HG03439 (cell line): ENCODE measurements at regions not wholly inside any gene's neighbourhood (a gene's known extent, or its start where the extent isn't known, plus 50 kb on each side); places are given as distances from the start of the nearest gene placed in this dataset.

ENCODE experiments used
- ATAC-seq: cut with Tn5 transposase; IDR thresholded peaks from one replicate; pipeline ENCODE4 v1.9.1; 2021; ENCODE audit warnings: mild to moderate bottlenecking, moderate library complexity; ENCODE audit not compliant: unreplicated experiment

DNA sequence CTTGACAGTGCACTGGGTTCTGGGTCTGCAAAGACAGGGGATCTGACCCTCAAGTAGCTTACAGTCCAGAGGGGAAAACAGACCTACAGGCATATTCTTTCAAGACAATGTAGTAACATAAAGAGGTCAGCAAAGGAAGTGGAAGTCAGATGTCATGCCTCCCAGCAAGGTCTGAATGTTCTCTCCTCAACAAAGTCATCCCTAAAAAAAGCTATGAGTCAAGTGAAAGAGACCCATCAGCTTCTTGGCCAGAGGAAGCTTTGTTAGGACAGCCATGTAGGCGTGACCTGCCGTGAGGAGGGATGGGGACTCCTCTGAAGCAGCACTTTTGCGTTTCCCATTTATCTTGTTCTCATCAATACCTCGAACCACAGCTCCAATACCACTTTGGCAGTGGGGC is 331.6 kb upstream of the NR2F2 start:
- no peak for ATAC-seq

DNA sequence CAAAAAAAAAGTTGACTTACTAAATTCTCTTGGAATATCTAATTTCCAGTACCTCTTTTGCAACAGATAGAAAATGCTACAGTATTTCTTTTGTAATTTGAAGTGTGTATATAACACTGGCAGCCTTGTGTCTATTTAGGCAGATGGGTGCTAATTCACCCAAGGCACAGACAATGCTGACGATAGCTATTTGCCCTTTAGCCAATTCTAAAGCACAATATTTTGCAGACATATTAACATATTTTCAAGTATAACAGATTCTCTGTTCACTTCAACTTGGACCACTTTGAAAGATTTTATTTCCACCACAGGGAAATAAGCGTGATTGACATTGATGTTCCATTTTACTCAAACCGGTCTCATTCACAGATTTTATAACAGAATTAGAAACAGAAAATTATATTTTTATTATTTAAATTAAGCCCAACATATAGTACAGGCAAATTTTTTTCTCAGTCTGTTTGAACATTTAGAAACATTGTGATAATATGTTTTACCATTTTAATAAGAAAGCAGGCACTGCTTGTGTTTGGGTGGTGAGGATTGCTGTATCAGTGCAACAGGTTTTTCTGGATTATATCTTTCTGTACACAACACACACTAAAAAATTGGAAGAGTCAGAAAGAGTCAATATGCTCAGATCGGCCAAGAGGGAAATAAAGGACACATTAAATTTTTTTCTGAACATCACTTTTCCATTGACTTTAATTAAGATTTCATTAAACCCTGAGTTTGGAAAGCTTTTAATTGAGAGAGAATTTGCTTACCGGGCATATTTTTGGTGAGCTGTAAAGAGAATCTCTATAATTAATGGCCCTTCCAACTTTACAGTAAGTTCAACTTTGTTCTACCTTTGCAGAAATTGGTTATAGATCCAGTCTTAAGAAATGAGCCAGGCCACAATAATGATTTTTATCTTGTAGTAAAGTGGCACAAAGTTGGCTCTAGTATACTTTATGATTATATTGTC is 327.3 kb upstream of the NR2F2 start:
- ATAC-seq: no peak

DNA sequence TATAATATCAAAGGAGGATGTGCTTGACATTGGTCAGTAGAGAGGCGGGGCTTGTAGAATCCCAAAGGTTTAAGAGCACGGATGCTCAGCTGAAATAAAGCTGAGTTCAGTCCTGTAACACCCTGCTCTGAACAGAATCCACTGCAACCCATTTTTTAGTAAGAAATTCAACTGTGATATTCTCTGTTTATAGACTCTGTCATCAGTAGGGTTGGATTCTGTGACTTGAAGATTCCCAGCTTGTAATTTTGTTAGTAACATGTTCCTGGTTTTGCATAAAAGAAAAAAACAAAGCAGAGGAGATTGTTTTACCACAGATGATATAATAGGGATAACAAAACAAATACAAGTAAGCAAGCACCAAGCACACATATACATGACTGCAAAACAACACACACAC is 324.6 kb upstream of the NR2F2 start:
- no peak for ATAC-seq

DNA sequence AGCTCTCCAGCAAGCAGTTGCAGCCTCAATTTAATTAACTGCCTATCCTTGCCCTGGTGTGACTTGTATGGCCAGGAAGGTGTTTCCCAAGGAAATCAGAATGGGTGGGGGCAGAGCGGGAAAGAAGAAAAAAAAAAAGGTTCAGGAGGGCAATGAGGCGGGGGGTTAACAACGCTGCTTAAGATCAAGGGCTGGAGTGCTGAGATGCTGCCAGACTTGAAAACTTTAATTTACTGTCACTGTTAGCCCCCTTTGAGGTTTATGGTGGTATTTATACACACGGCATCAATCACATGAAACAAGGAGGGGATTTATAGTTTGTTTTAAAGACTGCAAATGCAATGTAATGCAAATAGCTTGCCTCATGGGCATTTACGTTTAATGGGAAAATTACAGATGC is 319.4 kb upstream of the NR2F2 start:
- no peak for ATAC-seq

DNA sequence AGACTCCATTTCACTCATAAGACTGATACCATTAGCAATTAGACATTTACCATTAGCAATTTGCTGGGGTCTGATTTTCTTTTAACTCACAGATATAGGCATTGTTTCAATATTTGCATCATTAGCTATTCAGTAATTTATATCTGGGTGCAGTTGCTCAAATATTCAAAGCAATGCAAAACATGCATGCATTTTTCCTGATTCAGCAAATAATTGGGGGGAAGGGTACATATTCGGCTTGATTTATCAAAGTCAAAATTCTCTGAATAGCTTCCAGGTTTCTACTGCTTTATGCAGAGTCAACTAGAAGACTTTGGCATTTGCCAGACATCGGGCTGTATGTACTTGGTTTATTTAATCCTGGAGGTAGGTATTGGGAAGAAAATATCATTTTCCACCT is 315.6 kb upstream of the NR2F2 start:
- no peak for ATAC-seq

DNA sequence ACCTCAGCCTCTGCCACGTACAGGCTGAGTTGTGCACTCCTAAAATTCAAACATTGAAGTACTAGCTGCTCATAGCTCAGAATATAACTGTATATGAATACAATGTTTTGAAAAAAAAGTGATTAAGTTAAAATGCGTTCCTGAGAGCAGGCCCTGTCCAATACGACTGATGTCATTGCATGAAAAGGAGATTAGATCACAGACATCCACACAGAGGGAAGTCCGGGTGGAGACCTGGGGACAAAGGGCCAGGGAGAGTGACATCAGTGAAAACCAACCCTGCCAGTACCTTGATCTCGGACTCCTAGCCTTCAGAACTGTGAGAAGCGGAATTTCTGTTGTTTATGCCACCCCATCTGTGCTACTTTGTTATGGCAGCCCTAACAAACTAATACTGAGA is 311.4 kb upstream of the NR2F2 start:
- no peak for ATAC-seq

DNA sequence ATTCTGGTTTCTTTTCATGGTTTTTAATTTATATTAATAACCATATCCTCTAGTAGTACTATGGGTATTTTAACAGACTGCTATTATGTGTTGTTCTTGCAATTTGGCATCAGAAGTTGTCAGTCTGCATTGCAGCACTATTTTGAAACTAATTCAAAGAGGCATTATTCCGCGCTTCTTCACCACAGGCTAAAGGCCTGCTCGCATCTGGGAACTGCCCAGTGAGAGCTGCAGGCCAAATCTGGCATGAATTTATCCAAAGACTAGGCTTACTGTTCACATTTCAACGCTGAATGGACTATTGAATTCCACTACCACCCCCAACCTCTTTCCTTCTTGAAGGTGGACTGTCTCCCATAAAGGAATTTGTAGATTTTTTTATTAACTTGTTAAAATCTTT is 310.4 kb upstream of the NR2F2 start:
- ATAC-seq: no peak

DNA sequence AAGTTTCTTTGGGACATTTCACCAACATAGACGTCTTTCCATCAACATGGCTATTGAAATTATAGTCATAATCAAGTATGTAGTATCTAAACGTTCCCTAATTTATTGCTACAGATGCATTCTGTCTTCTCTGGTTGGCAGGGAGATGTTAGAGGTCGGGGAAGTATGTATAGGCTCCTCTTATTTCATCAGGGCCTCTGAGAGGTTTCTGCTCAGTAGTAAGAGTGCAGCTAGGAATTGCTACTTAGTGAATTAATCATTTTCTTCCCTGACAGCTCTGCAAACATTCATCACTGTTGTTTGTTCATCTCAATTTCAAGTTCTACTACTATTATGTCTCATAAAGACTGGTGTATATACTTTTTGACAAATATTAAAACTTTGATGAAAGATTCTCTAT is 309.7 kb upstream of the NR2F2 start:
- ATAC-seq: no peak

DNA sequence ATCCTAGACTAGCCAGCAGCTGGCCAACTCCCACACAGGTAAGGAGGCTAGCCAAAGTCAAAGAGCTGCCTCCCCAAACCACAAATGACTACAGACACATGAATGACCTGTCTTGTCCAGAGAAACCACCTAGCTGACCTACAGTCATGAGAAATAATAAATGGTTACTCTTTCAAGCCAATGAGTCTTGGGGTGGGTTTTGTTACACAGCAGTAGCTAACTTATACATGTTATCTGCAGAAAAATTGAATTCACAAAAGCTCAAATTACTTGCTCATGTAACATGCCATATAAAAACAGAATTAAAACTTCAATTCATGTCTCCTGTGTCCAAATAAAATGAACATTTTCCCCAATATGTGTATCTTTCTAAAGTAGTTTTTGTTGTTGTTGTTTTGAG is 307.4 kb upstream of the NR2F2 start:
- no peak for ATAC-seq

DNA sequence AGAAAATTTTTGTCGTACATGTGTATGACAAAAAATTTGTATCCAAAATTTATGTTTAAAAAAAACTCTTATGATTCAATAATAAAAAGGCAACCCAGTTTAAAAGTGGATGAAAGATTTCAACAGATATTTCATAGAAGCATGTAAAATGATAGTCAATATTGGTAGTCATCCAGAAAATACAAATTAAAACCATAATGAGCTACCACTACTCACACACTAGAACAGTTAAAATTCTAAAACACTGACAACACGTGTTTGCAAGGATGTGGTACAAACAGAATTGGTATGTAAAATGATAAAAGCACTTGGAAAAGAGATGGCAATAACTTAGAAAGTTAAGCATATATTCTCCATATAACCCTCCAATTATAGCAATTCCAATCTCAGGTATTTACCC is 303.0 kb upstream of the NR2F2 start:
- no peak for ATAC-seq

DNA sequence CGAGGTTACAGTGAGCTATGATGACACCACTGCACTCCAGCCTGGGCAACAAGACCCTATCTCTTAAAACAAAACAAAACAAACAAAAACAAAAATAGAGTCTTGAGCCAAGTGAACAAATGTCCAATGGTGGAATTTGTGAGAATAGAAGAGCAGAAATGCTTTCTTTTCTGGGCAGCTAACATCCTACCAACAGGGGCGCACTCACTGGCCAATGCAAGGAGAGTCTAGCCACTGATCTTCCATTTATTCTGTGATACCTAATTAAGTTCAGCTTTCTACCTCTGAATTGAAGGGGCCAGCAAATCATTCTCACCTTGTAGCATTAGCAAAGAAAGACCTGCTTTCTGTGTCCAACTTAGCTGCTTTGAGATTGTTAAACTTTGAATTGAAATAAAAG is 301.9 kb upstream of the NR2F2 start:
- no peak for ATAC-seq

DNA sequence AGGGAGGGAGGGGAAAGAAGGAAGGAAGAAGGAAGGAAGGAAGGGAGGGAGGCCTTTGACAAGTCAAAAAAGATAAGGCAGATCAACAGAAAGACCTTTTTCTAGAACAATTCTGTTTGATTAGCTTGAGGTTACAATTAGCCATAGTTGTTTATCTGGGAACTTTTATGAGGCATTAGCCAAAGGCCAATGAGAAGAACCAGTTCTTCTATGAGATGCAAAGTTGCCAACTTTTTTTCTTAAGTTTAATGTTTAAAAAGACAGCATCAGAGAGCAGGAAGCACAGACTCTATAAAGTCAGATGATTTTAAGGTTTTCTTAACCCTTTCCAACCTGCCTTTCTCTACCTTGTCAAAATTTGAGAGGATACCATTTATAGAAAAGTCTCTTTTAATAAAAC is 301.3 kb upstream of the NR2F2 start:
- no peak for ATAC-seq

DNA sequence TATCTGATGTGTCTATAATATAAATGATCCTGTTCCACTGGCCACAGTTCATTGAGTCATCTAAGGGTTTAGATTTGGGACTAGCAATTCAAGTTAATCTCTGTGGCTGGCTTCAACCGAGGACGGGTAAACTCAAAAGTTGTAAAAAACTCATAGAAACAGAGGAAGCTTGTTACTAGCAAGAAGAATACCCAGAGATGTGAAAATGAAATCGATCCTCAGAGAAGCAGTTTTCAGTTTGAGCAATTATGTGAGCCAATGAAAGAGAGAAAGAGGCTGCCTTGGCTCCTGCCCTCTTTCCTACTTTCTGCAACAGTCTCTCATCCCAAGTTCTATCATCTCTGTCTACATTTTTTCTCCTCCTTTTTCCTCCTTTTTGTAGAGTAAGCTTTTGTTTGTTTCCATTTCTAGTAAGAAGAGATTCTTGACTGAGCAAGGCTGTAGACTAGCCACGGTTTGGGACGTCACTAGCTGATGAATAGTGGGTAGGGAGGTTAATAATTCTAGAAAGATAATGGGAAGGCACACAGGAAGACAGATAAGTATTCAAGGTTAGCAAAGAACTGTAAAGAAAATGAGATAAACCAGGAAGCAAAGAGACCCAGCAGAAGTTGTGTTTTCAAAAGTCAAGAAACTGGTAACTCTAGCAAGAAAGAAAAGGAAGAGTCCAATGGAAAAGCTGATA is 298.9 kb upstream of the NR2F2 start:
- no peak for ATAC-seq

DNA sequence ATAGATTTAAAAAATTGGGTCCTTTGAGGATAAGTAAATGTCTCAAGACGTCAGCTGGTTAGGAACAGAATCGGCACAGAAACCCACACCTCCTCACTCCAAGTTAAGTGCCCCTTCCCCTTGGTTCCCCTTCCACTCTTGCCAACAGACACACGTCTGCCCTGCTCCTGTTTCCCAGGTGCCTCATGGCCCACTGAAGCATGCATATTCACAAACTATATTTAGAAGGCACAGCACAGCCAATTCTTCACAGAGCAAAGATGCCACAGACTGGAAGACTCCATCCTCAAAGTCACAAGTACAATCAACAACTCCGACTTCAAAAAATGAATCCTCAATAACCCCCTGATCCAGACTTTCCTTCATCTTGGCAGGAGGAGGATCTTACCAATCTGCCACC is 295.4 kb upstream of the NR2F2 start:
- ATAC-seq: no peak

DNA sequence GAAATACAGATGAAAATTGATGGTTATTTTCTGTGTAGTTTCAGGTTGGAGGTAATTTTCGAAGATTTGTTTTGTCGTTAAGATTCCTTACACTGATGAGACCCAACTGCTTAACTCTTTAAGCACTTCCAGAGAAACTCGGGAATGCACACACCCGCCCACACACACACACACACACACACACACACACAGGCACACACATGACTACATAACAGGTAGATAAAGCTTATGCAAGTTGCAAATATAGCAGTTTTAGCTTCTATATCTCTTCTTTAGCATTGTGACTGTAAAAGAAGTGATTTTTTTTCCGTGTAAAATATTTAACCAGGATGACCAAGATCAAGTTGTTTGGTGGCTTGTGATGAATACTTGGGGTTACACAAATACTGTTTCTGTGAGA is 294.9 kb upstream of the NR2F2 start:
- ATAC-seq: no peak

DNA sequence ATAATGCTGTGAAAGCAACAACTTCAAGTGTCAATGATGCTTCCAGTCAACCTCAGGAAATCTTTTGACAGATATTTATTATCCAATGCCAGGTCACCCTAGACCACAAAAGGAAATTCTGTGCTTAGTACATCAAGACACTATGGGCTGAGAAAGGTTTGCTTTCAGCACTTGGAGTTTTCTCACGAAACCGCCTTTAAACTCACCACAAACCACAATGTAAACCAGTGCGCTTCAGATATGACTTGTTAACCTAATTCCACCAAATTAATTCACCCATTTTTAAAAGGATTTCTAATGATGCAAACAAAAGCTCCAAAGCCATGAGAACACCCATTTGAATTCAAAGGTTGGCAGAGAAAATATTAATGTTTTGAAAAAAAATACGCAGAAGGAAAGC is 292.9 kb upstream of the NR2F2 start:
- no peak for ATAC-seq

DNA sequence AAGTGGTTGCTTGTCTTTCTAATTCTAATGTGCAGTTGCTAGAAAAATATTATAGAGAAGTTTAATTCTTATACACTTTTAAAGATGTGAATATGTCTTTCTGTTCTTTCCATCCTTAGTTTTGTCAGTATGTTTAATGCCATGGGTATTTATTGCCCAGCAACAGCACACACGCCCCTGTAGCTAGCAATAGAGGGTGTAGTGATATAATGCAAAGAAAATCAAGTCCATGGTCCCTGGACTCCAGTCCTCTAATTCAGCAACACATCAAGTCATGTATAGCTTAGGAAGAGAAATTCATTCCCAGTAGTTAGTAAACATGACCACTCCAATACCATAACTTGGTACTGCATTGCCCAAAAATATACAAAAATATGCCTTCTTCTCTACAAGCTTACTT is 292.4 kb upstream of the NR2F2 start:
- ATAC-seq: no peak

DNA sequence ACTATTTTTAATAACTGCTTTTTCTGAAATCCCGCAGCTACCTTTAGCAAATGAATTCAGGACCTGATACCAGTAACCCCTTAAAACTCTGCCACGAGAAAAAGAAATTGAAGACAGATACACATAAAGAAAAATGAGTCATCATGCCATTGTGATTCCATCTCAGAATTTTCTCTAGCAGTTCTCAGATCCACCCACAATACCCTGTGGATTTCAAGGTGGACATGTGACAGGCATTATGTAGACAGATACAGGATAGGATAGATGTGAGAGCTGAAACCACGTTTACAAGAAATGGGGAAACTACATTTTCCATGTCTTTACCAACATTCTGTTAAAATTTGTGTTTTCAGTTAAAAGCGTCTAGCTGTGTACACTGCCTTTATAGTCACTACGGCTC is 291.9 kb upstream of the NR2F2 start:
- no peak for ATAC-seq

DNA sequence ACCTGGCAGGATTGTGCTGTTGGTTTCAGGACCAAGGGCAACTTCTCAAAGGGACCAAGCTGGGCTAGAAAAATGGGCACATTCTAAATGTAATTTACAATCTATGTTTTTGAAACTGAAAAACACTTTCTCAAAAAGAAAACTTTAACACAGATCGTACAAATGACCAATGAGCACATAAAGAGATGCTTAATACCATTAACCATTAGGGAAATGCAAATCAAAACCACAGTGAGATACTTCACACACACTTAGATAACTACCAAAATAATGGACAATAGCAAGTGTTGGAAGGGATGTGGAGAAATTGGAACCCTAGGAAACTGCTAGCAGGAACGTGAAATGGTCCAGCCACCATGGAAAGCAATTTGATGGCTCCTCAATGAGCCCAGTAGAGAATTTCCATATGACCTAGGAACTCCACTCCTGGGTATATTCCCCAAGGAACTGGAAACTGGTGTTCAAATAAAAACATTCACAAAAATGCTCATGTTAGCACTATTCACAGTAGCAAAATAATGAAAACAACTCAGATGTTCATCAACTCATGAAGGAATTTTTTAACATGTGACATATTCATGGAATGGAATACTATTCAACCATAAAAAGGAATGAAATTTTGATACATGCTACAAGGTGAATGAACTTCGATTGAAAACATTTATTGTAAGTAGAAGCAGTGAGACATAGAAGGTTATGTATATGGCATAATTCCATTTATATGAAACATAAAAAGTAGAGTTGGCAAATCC is 288.3 kb upstream of the NR2F2 start:
- no peak for ATAC-seq

DNA sequence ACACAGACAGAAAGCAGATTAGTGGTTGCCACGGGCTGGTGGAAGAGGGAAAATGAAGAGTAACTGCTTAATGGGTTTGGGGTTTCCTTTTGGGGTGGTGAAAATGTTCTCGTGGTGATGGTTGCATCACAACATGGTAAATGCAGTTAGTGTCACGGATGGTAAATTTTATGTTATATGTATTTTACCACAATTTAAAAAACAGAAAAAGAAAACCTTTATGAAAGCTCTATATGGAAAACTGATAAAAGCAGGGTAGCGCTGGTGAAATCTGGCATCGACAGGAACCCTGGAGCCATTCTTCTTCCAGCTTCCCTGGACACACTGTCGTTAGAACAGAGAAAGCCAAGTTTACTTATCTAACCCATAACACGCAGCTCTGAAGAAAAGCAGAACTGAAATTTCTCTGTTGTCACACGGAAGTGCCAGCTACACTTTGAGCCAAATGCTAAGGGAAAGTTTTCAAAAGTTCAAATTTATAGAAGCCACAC is 287.7 kb upstream of the NR2F2 start:
- ATAC-seq: no peak

DNA sequence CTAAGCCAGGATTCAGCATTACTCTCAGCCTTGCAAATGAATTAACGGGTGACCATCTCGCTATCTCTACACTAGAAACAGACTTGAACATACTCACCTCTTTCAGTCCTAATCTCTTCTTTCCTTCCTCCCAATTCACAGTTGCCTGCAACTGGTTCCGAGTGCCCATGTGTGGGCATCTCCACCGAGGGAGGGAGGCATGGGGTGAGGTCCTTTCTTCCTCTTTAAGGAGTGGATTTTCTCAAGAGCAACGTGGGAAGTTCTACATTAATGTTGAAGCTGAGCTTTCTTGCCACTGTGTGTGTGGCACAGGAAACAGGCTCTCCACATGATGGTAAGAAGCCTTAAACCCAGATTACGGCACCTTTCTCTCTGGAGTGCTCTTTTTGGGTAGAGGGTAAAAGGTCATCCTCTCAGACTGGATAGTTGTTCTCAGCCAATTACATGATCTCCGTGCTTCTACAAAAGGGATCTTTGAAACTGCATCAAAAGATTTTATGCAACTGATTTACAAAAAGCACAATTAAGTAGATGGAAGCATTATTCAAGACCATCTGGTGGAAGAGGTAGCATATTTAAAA is 286.8 kb upstream of the NR2F2 start:
- no peak for ATAC-seq
